ENCODE measurements at regions not wholly inside any gene's neighbourhood (a gene's known extent, or its start where the extent isn't known, plus 50 kb on each side); places are given as distances from the start of the nearest gene placed in this dataset.

DNA sequence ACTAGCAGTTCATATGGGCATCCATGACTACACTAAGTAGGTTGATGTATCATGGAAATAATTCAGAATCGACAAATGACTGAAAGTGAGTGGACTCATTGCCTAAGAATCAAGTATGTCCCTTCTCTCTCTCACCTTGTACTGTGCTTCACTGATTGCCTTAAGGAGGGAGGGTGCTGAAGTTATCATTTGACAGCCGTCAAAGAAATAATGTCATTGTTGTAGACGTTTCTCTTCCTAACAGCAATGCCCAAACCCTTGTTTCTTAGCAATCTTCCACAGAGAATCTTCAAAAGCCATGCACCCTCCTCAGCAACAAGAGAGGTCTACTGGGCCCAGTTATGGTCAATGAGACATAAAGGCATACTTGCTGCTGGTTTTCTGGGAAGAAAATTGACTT, 785.0 kb downstream of the SUCLG1 start:
- DNase-seq (ENCODE audit: low read depth), result no peak
- TF ChIP-seq, protein P1, sequence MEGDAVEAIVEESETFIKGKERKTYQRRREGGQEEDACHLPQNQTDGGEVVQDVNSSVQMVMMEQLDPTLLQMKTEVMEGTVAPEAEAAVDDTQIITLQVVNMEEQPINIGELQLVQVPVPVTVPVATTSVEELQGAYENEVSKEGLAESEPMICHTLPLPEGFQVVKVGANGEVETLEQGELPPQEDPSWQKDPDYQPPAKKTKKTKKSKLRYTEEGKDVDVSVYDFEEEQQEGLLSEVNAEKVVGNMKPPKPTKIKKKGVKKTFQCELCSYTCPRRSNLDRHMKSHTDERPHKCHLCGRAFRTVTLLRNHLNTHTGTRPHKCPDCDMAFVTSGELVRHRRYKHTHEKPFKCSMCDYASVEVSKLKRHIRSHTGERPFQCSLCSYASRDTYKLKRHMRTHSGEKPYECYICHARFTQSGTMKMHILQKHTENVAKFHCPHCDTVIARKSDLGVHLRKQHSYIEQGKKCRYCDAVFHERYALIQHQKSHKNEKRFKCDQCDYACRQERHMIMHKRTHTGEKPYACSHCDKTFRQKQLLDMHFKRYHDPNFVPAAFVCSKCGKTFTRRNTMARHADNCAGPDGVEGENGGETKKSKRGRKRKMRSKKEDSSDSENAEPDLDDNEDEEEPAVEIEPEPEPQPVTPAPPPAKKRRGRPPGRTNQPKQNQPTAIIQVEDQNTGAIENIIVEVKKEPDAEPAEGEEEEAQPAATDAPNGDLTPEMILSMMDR (IDR thresholded peaks at IDR 0.05; ENCODE audit: control insufficient read depth, insufficient read depth, low read depth, low read length, missing control alignments), result no peak
- H3K4me3 ChIP-seq (ENCODE audit: control insufficient read depth, low read depth, low read length), result no peak overlapping the region

DNA sequence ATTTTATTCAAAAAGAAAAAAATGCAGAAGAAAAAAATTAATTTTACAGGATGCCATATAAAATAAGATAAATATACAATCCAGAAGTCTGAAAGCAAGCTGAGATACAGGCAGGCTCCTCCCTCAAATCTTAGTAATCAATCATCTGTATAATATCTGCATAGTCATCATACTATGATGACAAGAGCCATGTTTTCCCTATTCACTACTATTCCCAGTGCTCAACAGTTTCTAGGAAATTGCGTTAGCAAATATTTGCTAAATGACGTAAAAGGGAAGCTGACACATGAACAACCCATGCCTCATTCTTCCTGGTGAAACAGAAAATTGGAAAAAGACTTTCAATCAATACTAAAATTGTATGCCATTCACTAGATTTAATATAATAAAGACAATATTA, 793.2 kb downstream of the SUCLG1 start:
- no peak overlapping the region for H3K4me3 ChIP-seq (ENCODE audit: control insufficient read depth, low read depth, low read length)
- no peak for DNase-seq (ENCODE audit: low read depth)
- TF ChIP-seq, protein P1 (IDR thresholded peaks at IDR 0.05; ENCODE audit: control insufficient read depth, insufficient read depth, low read depth, low read length, missing control alignments), result no peak

DNA sequence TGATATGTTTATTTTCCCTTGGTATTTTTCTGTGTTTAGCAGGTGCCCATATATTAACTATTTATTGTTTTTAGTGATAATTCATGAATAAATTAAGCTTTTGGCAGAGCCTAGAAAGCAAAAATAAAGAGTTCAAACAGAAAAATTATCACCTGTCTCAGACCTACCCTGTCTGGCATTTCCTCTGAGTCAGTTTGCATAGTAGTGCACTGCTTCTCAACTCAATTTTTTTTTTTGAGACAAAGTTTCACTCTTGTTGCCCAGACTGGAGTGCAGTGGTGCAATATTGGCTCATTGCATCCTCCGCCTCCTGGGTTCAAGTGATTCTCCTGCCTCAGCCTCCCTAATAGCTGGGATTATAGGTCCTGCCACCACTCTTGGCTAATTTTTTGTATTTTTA, 793.9 kb downstream of the SUCLG1 start:
- TF ChIP-seq, protein P1 (IDR thresholded peaks at IDR 0.05; ENCODE audit: control insufficient read depth, insufficient read depth, low read depth, low read length, missing control alignments), result no peak
- no peak for DNase-seq (ENCODE audit: low read depth)
- no peak overlapping the region for H3K4me3 ChIP-seq (ENCODE audit: control insufficient read depth, low read depth, low read length)

DNA sequence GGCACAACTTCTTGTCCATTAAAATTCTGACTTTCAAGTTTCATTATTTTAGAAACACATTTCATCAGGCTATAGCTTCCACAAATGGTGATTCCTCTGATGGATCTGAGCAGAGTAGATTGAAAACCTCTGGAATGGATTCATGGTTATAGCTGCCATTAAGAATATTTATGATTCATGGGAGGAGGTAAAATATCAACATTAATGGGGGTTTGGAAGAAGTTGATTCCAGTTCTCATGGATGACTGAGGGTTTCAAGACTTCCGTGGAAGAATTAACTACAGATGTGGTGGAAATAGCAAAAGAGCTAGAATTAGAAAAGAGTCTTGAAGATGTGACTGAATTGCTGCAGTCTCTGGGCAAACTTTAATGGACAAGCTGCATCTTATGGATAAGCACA, 797.4 kb downstream of the SUCLG1 start:
- no peak overlapping the region for H3K4me3 ChIP-seq (ENCODE audit: control insufficient read depth, low read depth, low read length)
- no peak for DNase-seq (ENCODE audit: low read depth)
- TF ChIP-seq, protein P1 (IDR thresholded peaks at IDR 0.05; ENCODE audit: control insufficient read depth, insufficient read depth, low read depth, low read length, missing control alignments), result no peak

DNA sequence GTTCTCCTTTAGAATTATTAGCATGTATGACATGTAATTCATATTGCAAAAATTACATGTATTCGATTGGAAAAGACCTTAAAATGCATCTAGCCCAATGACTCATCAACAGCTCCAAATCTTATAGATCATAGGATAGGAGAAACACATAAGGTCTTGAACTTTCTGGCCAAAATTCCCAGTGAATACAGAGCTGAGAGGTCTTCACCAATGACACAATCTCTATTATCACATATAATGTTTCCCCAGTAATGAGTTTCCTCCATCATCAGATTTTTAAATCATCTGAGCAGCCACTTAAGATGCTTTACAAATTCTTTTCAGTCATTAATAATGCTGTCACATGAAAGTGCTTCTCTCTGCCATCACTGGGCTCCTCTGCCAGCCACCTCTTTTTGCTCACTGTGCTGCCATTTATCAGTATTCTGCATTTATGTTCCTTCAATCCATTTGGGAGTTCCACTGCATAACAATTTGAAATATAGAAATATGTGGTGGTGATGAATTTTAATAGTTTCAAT, 804.9 kb downstream of the SUCLG1 start:
- TF ChIP-seq, protein P1 (IDR thresholded peaks at IDR 0.05; ENCODE audit: control insufficient read depth, insufficient read depth, low read depth, low read length, missing control alignments), result no peak
- H3K4me3 ChIP-seq (ENCODE audit: control insufficient read depth, low read depth, low read length), result no peak overlapping the region
- DNase-seq (ENCODE audit: low read depth), result no peak

DNA sequence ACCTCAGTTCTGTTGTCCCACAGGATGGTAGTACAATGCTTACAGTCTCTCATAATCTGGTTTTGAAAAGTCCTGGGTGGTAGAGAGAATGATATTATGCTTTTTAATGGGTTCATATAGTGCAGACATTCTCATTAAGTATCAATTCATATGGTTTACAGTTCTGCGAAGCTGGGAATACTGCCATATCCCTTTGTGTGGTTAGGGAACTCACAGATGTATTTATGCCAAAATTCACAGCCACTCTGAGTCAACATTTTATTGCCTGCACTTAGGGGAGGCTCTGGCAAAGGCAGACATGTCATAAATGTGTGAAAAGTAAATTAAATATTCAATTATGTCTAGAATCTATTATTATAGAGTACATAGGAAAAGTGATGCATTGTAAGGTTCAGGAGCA, 808.2 kb downstream of the SUCLG1 start:
- DNase-seq (ENCODE audit: low read depth), result peak; percentile 8
- TF ChIP-seq, protein P1 (IDR thresholded peaks at IDR 0.05; ENCODE audit: control insufficient read depth, insufficient read depth, low read depth, low read length, missing control alignments), result no peak
- H3K4me3 ChIP-seq (ENCODE audit: control insufficient read depth, low read depth, low read length), result no peak overlapping the region

DNA sequence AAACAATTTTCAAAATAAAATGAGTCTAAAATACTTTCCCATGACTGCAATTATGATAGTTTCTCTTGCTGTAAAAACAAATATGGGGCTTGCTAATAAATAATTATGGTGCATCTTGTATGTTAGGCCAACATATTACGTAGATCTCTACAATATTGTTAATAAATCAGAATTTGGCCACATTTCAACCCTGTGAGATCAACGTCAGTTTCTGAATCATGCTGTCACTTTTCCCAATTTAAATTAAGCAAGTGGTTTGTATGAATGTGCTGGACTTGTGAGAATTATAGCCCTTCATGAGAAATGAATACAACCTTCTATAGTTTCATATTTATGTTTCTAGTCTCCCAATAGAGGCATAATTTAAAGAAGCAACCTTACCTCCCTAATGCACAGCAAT, 808.9 kb downstream of the SUCLG1 start:
- no peak overlapping the region for H3K4me3 ChIP-seq (ENCODE audit: control insufficient read depth, low read depth, low read length)
- no peak for DNase-seq (ENCODE audit: low read depth)
- TF ChIP-seq, protein P1 (IDR thresholded peaks at IDR 0.05; ENCODE audit: control insufficient read depth, insufficient read depth, low read depth, low read length, missing control alignments), result no peak
